Fibroblast of peridontal ligament (primary cell): ENCODE measurements at regions not wholly inside any gene's neighbourhood (a gene's known extent, or its start where the extent isn't known, plus 50 kb on each side); places are given as distances from the start of the nearest gene placed in this dataset.
"Not testable (repeated sequence)": the region's sequence is repeated elsewhere in the genome, so short reads cannot be mapped to it uniquely, and the experiment has no call there.

Source experiments
- DNase-seq: peaks from one replicate; pipeline ENCODE4 v3.0.0-alpha.2; 2010; ENCODE audit errors: extremely low read depth

DNA sequence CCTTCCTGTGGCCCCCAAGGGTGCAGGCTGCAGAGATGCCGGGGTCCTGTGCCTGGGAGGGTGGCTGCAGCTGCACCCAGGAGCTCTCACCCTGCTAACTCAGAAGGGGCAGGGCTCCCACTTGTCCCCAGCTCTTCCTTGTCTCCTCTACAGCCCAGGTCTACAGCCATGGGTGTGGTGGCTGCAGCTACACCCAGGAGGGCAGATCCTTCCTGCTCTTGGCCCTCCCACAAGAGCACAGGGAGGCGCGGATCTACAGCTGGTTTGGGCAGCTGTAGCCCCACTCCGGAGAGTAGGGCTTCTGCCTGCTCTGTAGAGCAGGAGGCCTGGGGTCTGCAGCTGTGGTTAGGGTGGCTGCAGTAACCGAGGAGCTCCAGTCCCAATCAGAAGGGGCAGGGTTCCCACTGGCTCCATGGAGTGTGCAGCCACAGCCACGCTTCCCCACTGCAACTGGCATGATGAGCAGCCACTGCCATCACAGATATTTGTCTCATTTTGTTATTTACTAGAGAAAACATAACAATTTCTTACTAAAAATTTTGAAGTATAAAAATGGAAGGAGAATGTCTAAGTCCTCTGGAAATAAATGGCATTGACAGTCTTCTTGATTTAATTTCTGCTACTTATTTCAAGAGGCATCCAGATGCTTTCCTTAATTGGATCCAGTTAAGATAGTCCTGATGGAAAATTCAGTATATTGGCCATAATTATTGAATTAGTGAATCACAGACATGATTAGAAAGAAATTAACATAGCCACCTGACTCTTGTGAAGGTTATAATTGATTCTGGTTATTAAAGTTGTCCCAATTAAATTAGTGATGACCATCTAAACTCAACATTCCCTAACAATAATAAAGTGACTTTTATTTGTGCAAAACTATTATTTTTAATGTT lies 233.6 kb downstream of the KCNE4 start:
- DNase-seq = no peak

DNA sequence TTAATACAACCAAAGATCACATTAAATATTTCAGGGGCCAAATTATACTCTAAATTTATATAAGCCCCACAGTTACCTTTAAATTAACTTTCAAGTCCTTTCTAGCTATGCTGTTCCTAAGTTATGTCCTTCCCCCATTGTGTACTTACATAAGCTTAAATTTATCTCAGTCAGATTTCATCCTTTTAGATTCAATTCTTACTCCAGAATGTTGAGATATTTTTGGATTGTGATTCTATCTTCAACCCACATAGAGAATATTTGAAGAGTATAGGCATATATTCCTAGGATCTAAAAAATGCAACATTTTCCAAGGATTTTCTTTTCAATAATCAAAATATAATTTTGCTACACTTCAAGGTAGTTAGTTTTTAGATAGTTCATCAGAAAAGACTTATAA lies 242.8 kb downstream of the KCNE4 start:
- DNase-seq = no peak

DNA sequence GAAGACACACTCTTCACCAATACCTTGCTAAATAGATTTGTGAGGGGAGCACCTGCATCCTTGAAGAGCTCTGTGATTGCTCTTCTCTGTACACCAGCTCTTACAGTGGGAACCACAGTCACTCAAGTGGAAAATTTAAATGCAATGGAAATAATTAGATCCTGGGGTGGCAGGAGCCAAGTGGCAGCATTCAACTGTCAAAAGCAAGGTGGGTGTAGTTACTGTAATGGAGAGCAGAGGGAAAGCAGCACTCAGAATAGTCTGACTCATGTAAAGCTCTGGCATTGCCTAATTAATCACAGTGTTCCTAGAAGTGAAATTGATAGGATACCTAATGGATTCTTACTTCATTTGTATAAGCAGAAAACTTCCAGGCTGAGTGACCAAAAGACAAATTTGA lies 245.8 kb downstream of the KCNE4 start:
- DNase-seq = no peak

DNA sequence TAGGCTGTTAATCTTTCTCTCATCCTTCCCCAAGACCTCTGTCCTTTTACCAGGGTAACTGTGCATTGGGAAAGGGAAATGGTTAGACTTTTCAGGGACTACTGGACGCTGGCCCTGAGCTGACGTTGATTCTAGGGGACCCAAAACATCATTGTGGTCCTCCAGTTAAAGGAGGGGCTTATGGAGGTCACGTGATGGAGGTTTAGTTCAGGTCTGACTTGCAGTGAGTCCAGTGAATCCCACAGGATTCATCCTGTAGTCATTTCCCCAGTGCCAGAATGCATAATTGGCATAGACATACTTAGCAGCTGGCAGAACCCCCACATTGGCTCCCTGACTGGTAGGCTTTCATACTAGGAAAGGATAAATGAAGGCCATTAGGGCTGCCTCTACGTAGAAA lies 246.3 kb downstream of the KCNE4 start:
- not testable (repeated sequence) for DNase-seq

DNA sequence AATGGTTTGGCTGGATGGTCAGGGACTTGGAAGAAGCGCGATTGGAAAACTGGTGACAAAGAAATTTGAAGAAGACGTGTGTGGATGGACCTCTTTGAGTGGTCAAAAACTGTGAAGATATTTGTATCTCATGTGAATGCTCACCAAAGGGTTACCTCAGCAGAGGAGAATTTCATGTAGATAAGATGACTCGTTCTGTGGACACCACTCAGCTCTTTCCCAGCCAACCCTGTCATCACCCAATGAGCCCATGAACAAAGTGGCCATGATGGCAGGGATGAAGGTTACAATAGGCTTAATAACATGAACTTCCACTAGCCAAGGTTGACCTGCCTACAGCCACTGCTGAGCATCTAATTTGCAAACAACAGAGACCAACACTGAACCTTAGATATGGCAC lies 248.3 kb downstream of the KCNE4 start:
- no peak for DNase-seq

DNA sequence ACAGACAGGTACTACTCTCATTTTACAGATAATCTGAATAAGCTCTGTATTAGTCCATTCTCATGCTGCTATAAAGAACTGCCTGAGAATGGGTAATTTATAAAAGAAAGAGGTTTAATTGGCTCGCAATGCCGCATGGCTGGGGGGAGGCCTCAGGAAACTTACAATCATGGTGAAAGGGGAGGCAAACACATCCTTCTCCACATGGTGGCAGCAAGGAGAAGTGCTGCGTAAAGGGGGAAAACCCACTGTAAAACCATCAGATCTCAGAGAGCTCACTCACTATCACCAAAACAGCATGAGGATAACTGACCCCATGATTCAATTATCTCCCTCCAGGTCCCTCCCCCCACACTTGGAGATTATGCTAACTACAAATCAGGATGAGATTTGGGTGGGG lies 254.4 kb downstream of the KCNE4 start:
- peak; percentile 46 for DNase-seq

DNA sequence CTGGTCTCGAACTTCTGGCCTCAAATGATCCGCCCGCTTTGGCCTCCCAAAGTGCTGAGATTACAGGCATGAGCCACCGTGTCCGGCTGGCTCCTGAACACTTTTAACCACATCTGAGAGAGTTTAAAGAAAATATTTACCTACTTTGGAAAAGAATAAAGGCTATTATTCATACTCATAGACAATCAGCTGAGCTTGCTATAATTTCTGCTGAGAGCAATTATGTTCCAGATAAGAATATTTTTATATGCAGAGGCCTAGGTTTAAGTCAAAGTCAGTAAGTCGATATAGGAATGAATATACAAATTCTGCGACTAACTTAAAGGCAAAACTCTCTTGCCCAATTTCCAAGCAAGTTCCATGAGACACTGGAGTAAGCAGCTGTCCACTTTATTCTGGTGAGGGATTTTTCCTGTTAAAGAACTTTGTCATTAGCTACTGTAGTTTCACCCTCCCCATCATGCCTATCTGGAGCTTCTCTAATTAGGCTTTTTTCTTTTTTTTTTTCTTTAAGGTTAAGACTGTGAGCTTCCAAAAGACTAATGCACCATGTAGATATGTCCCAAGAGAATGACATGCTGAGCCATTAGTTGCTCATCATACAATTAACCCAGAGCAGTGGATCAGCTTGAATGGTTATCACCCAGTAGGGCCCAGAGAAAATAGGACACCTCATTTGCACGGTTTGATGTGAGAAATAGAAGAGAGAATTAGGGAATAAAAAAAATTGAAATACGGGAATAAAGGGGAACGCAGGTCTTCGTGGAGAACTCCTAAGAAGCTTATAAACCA lies 260.1 kb downstream of the KCNE4 start:
- no peak for DNase-seq

DNA sequence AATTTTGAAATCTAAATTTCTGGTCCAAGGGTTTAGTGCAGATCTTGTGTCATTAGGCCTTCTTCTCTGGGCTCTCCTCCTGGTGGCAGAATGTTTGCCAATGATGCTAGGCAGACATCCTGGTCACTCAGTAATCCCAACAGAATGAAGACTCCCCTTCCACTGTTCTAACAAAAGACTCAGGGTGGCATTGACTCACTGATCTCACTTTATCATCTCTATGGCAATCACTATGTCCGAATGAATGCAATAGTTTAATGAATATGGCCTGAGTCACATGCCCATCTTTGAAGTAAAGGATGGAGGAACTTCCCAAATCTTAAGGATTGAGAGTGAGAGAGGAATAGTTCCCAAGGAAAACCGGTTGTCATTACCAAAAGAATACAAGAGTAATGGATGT lies 261.1 kb downstream of the KCNE4 start:
- no peak for DNase-seq

DNA sequence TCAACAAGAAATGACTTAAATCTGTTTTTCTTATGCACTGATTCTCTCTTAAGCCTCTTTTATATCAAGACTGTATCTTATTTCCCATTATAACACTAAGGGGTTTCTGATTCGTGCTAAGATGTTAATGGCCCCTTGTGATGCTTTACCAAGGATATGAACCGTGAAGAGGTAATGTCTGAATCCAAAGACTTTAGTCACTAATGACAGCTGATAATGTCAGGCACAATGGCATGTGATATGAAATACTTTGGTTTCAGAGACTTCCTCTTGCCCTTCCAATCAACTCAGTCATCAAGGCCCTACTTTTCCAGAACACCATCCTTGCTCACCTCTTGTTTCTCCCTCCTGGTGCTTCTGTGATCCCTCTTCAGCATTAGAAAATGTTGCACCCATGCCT lies 262.8 kb downstream of the KCNE4 start:
- no peak for DNase-seq

DNA sequence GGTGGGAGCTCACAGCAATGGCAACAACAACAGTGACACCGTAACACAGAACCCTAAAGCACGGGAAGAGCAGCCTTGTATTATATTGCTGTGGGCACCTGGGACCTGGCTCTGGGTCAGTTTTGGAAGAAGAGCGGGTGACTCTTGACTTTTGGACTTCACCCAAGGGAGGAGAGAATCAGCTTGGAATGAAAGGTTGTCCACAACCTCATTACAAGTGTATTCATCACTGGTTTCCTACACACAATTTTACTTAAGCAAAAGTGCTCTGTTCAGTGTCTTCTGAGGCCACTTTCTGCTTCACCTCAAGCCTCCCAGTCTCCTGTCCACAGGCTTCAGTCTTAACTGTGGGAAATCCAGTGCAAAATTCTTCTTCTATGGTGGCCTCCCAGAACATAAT lies 263.8 kb downstream of the KCNE4 start:
- DNase-seq = peak; percentile 6

DNA sequence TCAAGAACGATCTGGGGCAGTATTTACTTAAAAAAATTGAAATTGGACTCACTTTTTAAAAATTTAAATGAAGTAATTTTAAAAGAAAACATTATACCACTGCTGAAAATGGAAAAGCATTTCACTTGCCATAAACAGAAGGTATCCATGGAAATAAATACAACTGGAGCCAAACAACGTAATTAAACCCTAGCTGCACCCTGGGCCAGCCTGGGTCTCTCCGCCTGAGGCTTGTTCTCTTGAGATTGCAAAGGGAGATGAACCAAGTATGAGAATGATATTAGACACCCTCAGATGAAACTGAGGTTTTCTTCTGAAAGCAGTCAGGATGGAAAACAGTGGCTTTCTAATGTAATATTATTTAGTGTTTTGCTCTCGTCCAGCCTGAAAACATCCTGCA lies 264.4 kb downstream of the KCNE4 start:
- DNase-seq = no peak

DNA sequence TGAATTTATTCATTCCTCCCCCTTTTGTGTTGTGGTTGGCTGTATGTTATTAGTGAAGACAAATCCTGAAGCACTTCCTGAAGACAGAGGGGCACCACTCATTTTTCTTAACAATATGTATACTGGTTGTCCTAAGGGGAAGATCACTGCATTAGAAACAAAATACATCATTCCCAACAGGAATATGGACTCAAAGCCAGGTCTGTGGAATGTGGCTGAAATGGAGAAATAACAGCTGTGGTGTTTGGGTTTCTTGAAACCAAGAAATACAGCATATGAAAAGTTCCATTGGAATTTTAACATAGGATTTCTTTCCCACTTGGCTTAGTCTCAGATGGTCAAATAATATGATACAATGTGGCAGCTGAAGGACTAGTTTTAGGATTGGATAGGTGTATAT lies 267.6 kb downstream of the KCNE4 start:
- peak; percentile 26 for DNase-seq

DNA sequence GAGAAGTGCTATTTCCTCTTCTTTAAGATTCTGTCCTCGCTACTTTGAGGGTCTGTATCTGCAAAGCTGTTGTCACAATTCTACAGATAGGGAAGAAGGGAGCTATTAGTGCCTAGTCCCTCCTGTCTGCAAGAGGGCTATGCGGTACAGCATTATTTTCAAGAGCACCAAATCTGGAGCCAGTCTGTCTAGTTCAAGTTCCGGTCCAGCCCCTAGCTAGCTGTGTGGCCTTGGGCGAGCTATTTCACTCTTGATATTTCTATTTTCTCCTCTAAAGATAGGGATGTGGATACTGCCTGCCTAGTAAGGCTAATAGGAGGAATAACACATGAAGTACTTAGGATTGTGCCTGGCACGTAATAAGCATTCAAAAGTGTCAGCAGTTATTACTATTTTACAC lies 272.4 kb downstream of the KCNE4 start:
- no peak for DNase-seq

DNA sequence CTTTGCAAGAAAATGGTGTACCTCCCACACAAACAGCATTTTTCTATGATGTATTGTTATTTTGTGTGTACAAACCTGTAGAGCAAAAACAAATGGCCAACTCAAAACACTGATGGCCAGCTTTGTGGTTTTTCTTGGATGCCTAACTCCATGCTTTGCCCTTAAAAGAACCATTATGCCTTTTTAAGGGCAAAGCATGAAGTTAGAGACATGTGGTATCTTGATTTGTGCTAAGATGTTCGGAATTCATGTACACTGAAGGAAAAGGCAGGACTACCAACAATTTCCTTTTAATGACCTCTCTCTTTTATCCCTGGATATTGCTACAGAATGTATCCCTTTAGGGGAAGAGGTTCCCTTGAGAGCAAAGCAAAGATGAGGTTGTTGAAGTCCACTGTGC lies 273.6 kb downstream of the SCG2 start:
- DNase-seq = no peak

DNA sequence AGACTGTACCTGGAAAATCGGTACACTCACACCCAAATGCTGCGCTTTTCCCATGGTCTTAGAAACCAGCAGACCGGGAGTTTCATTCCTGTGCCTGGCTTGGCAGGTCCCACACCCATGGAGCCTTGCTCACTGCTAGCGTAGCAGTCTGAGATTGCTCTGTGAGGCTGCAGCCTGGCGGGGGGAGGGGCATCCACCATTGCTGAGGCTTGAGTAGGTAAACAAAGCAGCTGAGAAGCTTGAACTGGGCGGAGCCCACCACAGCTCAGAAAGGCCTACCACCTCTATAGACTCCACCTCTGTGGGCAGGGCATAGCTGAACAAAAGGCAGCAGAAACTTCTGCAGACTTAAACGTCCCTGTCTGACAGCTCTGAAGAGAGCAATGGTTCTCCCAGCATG lies 271.4 kb downstream of the SCG2 start:
- not testable (repeated sequence) for DNase-seq

DNA sequence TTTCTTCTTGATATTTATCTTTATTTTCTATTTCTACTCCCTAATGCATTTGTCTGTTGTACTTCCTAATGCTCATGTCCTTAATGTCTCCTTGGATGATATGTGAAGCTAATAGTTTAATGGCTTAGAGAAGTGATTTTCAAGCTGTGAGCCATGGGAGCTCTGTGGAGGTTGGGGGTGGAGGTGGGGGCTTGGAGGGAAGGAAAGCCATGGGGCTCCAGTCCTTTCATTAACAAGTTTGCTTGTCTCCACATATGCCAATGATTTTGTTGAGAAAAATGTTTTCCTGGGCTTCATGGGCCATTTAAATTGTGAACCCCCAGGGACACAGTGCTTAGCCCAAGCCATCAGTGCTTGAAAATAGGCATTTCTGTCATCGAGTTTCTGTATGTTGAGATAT lies 264.1 kb downstream of the SCG2 start:
- DNase-seq = no peak

DNA sequence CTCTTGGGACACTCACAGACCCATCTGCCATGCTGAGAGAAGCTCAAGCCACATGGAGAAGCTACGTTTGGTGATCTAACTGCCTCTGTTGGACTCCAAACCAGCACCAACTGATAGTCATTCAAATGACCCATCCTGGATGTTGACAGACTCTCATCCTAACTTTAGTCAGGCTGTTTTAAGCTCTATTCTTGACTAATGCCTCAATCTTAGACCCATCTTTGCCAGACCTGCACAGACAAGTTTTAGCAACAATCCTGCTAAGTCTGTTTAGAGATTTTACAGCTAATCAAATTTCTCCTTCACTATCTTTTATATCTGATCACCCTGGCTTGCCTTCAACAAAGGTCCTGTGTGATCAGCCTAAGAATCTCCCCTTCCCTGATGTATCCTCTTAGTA lies 245.1 kb downstream of the SCG2 start:
- DNase-seq = no peak

DNA sequence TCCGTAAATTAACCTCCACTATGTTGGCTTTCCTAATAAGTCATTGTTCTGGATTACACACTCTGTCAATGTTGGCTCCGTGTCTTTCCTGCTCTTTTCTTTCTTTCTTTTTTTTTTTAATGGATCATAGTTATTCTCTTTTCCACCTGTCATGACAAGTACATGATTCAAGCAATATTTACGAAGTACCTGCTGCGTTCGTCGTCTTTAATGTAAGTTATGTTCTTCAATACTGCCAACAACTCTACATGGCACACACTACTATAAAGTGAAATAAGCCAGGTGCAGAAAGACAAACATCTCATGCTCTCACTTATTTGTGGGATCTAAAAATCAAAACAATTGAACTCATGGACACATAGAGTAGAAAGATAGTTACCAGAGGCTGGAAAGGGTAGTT lies 239.1 kb downstream of the SCG2 start:
- no peak for DNase-seq

DNA sequence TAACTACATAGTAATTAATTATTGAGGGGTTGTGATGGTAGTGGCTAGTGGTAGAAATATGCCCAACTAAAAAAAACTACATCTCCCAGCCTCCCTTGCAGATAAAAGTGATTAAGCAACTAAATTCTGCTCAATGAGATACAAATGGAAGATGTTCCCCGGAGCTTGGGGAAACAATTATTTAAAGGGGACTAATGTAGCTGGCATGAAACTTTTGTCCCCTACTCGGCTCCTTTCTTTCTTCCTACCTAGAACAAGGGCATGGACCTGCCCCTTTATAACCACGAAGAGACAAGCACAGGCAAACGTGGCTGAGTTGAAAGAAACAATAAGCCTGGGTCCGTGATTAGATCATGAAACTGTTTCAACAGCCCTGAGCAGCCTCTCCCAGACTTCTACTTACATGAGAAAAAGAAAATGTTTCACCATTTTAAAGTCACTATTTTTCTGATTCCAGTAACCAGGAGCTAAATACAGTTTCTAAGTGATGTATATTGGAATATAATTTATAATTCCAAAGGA lies 236.9 kb downstream of the SCG2 start:
- no peak for DNase-seq

DNA sequence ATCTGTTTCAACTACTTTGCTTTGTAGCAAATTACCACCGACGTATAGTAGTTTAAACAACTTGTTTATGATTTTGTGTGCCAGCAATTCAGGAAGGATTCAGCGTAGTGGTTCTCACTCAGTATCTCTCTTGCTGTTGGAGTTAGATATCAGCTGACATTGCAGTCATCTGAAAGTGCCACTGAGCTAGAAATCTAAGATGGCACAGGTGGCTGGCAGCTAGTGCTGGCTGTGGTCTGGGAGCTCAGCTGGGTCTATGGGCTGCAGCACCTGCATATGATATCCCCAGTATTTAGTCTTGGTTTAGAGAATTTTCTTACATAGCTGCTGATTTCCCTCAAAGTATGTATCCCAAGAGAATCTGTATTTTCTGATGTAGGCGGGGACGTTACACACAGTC lies 235.6 kb downstream of the SCG2 start:
- no peak for DNase-seq

DNA sequence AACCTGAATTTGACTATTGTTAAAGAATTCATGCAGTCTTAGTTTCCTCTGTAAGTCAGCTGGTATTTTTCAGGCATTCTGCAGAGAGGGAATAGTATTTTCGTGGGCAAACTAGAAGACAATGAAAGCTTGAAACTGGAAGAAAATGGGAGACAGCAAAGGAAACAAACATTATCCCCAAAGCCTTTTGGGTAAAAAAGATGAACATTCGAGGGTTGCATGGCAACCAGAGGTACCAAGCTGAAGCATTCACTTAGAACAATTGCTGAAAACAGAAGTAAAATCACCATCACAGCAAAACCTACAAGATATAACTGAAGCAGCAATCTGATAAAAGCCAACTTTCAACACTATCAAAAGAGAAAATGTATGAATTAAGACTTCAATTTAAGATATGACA lies 233.7 kb downstream of the SCG2 start:
- DNase-seq = no peak

DNA sequence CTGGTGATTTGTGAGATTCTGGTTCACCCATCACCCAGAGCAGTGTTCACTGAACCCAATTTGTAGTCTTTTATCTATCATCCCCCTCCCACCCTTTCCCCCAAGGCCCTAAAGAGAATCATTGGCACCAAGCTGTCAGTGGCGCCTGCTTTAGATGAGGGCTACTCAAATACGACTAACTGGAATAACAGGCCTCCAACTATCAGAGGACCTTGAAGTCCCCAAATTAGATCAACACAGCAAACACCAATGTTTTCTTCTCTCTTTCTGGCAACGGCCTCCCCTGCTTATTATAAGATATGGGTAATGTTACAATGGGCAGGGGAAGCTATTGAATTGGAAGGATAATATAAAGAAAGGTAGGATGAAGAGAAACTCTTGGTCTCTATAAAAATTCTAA lies 232.3 kb downstream of the SCG2 start:
- DNase-seq = no peak

DNA sequence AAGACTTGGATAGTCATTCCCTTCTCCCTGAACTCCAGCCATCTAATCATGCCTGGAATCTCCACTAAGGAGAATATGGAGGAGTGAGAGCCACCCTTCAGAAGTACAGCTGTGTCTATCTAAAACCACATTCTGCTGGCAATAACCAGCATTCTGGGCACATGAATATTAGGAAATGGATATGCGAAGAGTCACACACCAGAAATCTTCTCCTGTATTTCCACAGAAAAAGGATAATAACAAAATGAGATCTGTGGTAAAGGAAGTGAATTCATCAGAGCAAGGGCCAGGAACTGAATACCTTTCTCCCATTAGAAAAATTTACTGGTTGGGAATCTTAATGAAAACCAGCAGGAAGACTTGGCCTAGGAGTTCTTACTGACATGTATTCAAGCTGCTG lies 218.8 kb downstream of the SCG2 start:
- peak; percentile 75 for DNase-seq
